T1000 (cell line): ENCODE measurements at regions not wholly inside any gene's neighbourhood (a gene's known extent, or its start where the extent isn't known, plus 50 kb on each side); places are given as distances from the start of the nearest gene placed in this dataset.
"Not testable (repeated sequence)": the region's sequence is repeated elsewhere in the genome, so short reads cannot be mapped to it uniquely, and the experiment has no call there.

Experiments used
- DNase-seq: peaks from one replicate; lab custom pipeline; 2025; ENCODE audit warnings: mixed read lengths; lab: John Stamatoyannopoulos, UW

GRCh38 chr5:58201922-58202648 lies 257.8 kb downstream of the PLK2 start:
- DNase-seq = no peak

- no peak for DNase-seq
These were observed 259.4 kb downstream of the PLK2 start for GRCh38 chr5:58200451-58200850.

GRCh38 chr5:58199087-58199486 lies 260.8 kb downstream of the PLK2 start:
- DNase-seq = no peak

GRCh38 chr5:58198330-58198729 lies 261.6 kb downstream of the PLK2 start:
- no peak for DNase-seq

- DNase-seq = no peak
These were observed 262.0 kb downstream of the PLK2 start for GRCh38 chr5:58197875-58198274.

- DNase-seq = no peak
These were observed 268.4 kb downstream of the PLK2 start for GRCh38 chr5:58191443-58191842.

GRCh38 chr5:58188262-58188651 lies 271.6 kb downstream of the PLK2 start:
- DNase-seq = no peak

- no peak for DNase-seq
These were observed 272.2 kb downstream of the PLK2 start for GRCh38 chr5:58187432-58188261.

GRCh38 chr5:58185801-58186200 lies 274.1 kb downstream of the PLK2 start:
- no peak for DNase-seq

- DNase-seq = no peak
These were observed 274.5 kb downstream of the PLK2 start for GRCh38 chr5:58185397-58185796.

GRCh38 chr5:58184910-58185309 lies 275.0 kb downstream of the PLK2 start:
- no peak for DNase-seq

- DNase-seq = no peak
These were observed 276.1 kb downstream of the PLK2 start for GRCh38 chr5:58183786-58184085.

GRCh38 chr5:58183078-58183785 lies 276.7 kb downstream of the PLK2 start:
- no peak for DNase-seq

GRCh38 chr5:58182287-58182841 lies 277.5 kb downstream of the PLK2 start:
- no peak for DNase-seq

GRCh38 chr5:58181578-58182286 lies 278.2 kb downstream of the PLK2 start:
- DNase-seq = no peak

GRCh38 chr5:58172946-58173345 lies 286.9 kb downstream of the PLK2 start:
- no peak for DNase-seq

- no peak for DNase-seq
These were observed 294.7 kb downstream of the PLK2 start for GRCh38 chr5:58165152-58165551.

GRCh38 chr5:58161889-58162288 lies 298.0 kb downstream of the PLK2 start:
- DNase-seq = not testable (repeated sequence)

GRCh38 chr5:58156973-58157701 lies 302.7 kb downstream of the PLK2 start:
- DNase-seq = no peak

GRCh38 chr5:58156361-58156760 lies 303.5 kb downstream of the PLK2 start:
- no peak for DNase-seq

- no peak for DNase-seq
These were observed 306.6 kb downstream of the PLK2 start for GRCh38 chr5:58153255-58153654.
